GM21447 (cell line): ENCODE measurements at regions not wholly inside any gene's neighbourhood (a gene's known extent, or its start where the extent isn't known, plus 50 kb on each side); places are given as distances from the start of the nearest gene placed in this dataset.

Source experiments
- ATAC-seq: cut with Tn5 transposase; IDR thresholded peaks from one replicate; pipeline ENCODE4 v1.9.1; 2021; ENCODE audit not compliant: unreplicated experiment

- ATAC-seq, result no peak
Measured at GRCh38 chr15:35764661-35765519, 218.9 kb upstream of the DPH6 start.

- ATAC-seq, result no peak
Measured at GRCh38 chr15:35768949-35769348, 223.0 kb upstream of the DPH6 start.

GRCh38 chr15:35769656-35770055 is 223.7 kb upstream of the DPH6 start:
- ATAC-seq, result no peak

DNA sequence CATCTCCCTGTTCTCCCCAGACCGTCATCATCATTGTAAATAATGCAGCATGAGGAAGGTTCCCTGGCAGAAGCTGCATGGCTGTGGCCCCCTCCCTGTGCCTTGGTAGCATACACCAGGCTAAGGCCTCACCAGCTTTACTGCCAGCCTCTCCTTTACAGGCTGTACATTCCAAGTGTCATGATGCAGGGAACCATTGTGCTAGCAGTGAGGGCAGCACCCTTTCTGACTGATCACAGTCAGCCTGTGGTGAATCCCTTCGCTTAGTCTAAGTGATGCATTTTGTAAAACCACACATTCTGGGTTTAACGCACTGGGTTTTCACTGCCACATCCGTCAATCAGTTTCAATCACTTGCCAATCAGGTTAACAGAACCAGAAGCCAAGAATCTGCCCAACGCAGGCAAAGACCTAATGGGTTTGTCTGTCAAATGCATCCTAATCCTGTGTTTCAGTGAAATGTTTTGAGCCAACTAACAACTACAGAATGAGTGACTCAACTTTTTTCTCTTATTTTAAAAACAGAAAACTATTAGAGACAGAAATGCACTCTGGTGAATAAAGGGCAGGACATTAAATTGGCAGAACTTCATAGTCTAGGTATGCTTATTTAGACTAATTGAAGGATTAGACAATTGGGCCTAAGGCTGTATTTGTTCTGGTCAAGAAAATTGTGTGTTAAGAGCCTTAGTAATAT is 225.9 kb upstream of the DPH6 start:
- no peak for ATAC-seq

- ATAC-seq, result no peak
Measured at GRCh38 chr15:35774653-35775052, 228.7 kb upstream of the DPH6 start.

DNA sequence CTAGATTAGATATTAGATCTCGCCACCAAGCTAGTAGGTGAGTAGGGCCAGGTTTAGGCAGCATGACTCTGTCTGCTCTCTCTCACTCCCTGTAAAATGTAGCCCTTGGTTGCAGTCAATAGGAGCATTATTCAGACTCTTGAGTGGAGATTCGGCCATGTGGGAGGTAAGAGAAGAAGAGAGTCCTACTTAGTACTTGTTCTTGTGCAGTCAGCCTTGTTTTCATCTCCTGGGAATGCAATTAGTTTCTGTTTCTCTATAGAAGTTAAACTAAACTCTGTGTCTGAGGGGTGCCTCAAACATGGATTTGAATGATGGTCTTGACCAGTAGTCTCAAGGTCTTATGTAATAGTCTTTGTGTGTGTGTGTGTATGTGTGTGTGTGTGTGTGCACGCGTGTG is 229.5 kb upstream of the DPH6 start:
- no peak for ATAC-seq

GRCh38 chr15:35777061-35777460 is 231.1 kb upstream of the DPH6 start:
- no peak for ATAC-seq

DNA sequence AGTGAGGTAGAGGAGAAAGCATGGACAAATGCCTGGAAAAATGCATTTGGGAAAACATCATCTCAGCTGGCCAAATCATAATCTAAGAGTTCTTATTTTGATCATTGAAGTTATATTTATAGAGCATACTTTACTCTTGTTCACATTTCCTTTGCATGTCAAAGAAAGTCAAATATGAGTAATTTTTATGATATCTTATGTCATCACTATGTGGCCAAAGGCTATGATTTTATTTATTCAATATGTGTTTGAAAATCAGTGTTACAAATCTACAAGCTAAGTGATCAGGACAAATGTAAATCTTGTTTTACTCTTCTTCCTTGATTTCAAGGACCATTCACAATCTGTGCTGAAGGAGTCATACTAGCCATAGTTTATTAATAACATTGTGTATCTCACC is 237.2 kb upstream of the DPH6 start:
- ATAC-seq, result no peak

GRCh38 chr15:35784745-35785144 is 238.8 kb upstream of the DPH6 start:
- no peak for ATAC-seq

GRCh38 chr15:35810007-35810406 is 264.0 kb upstream of the DPH6 start:
- ATAC-seq, result no peak

GRCh38 chr15:35813573-35813972 is 267.6 kb upstream of the DPH6 start:
- no peak for ATAC-seq

GRCh38 chr15:35818846-35819245 is 272.9 kb upstream of the DPH6 start:
- ATAC-seq, result no peak

GRCh38 chr15:35822153-35822552 is 276.2 kb upstream of the DPH6 start:
- ATAC-seq, result no peak

DNA sequence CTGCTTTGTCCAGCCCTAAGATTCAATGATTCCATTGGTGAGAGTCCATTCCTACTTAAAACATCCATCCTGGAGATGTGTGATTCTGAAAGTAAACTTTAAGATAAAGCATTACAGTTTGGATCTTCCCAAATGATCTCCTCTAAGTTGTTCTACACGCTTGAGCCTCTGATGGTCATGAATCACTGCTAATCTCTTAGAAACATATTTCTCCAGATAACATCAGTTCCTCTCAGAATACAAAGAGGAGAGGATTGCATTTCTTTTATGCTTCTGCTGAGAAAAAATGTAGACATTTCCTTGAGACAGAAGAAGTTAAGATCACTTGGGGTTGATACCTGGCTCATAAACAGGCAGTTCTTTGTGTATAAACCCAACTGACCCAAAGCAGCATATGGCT is 281.2 kb upstream of the DPH6 start:
- no peak for ATAC-seq

DNA sequence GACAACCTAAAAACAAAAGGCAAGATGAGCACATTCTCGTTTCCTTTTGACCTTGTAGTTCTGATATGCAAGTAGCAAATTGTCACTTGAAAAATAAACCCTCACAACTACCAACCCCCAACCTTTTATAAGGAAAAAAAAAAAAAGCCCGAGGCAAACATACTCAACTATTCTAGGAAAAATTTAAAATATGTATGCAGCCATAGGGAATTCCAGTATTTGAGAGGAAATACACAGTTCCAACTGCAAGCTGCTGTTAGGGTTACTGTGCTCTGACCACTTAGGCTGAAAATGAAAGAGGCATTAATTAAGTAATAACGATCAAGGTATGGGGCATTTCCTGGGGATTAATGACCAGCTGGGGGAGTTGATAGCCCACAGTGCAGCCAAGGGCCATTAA is 281.9 kb upstream of the DPH6 start:
- ATAC-seq, result no peak

GRCh38 chr15:35833581-35833980 is 287.6 kb upstream of the DPH6 start:
- no peak for ATAC-seq

- ATAC-seq, result no peak
Measured at GRCh38 chr15:35834216-35834830, 288.4 kb upstream of the DPH6 start.

DNA sequence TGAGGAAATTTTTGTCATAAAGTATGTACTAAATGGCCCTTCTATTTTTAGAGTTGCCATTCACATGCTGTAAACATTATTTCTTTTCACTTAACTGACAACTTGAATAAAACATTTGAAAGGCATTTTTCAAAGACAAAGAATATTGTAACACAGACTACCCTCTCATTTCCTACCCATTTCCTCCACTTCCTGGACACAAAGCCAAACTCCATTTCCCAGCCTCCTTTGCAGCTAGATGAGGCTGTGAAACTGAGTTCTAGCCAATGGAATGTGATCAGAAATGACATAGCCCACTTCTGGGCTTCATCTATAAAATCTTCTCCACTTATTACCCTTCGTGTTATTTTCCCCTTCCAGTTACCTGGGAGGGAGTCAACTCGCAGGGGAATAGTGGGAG is 288.9 kb upstream of the DPH6 start:
- no peak for ATAC-seq

DNA sequence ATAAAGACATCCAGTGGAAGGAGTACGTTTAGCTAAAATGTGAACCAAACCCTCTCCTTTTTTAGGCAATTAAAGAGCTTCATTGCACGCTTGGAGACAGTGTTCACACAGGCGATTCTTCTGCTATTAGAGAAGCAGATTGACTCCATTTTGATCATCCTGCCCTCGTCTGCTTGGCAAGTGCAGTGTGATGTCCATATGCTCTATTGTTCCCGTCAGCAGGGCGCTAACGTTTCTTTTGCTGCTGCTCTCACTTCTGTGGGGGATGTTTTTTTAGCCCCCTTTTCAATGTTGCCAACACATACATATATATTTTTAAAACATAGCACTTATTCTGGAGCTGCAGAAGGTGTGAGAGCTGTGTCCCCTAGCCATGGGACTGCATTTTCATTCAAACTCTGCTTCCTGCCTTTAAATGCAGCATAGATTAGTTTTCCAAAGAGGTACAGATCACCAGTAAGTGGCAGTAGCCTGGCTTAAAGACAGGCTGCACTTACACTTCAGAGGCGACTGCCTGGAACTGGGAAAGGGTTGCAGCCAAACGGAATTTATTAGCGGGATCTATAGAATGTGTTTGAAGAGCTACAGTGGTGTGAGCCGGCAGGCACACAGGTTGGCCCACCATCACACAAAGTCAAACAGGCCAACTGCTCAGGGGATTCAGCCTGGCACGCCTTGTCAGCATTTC is 292.6 kb upstream of the DPH6 start:
- no peak for ATAC-seq

GRCh38 chr15:35842631-35843030 is 296.7 kb upstream of the DPH6 start:
- ATAC-seq, result no peak

- ATAC-seq, result no peak
Measured at GRCh38 chr15:35843498-35843897, 297.5 kb upstream of the DPH6 start.
